SK-N-SH (cell line): ENCODE measurements at regions not wholly inside any gene's neighbourhood (a gene's known extent, or its start where the extent isn't known, plus 50 kb on each side); places are given as distances from the start of the nearest gene placed in this dataset.

Experiments used
- CTCF ChIP-seq: fragments of 200-600 bp; sonication (generic); IDR thresholded peaks from 2 replicates; pipeline ENCODE4 v1.6.1; 2017; ENCODE audit warnings: antibody characterized with exemption, mild to moderate bottlenecking, moderate library complexity
- EP300 ChIP-seq, 2 experiments: IDR thresholded peaks; 2 replicates each; pipeline versions ENCODE4 v1.4.0 to v1.6.1; 2012; ENCODE audit warnings: borderline replicate concordance in 1 of 2, low read depth in 1 of 2, low read length in 1 of 2
- JUND ChIP-seq: IDR thresholded peaks from 2 replicates; pipeline ENCODE4 v1.4.0; 2012
- NRF1 ChIP-seq: IDR thresholded peaks from 2 replicates; pipeline ENCODE4 v1.6.1; 2012; ENCODE audit warnings: low read depth, mild to moderate bottlenecking, low read length
- POLR2AphosphoS5 ChIP-seq: IDR thresholded peaks from 2 replicates; pipeline ENCODE4 v1.6.1; 2012; ENCODE audit warnings: low read depth, low read length
- TCF12 ChIP-seq: IDR thresholded peaks from 2 replicates; pipeline ENCODE4 v1.4.0; 2012

DNA sequence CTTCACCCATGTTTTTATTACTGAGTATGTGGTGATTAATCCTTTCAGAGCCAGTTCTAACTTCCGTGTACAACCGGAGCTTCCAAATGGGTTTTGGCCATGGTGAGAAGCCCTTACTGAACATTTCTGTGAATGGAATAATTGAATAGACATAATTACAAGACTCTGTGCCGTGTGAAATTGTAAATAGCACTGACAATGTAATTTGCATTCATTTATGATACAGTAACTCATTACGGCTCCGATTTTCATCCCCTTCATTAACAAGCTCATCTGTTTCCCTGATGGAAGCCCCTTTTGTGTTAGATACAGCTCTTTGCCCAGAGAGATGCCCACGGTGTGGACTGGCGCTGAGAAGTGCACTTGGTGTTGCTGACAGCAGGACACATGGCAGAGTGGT lies 891.0 kb downstream of the AACS start:
- no peak for TF ChIP-seq TCF12
- no peak for TF ChIP-seq EP300 (IDR thresholded peaks at IDR 0.05; ENCODE audit: borderline replicate concordance in 1 of 2, low read depth in 1 of 2, low read length in 1 of 2)
- no peak for TF ChIP-seq CTCF
- no peak for TF ChIP-seq JUND
- no peak for TF ChIP-seq POLR2AphosphoS5
- TF ChIP-seq NRF1: no peak
